Posterior cingulate gyrus (tissue), 11 donors: ENCODE measurements at regions not wholly inside any gene's neighbourhood (a gene's known extent, or its start where the extent isn't known, plus 50 kb on each side); places are given as distances from the start of the nearest gene placed in this dataset.
"Not testable (repeated sequence)": the region's sequence is repeated elsewhere in the genome, so short reads cannot be mapped to it uniquely, and the experiment has no call there.

Experiments used
- DNase-seq, 10 donors: peaks; one replicate each; pipeline versions ENCODE4 v3.0.0 to v3.0.0-alpha.2; 2020 to 2021; ENCODE audit warnings: mixed read lengths in 3 of 10
- intact Hi-C: fragments of 100-400 bp; cut with DNase I; formaldehyde crosslinking; loops from one replicate; pipeline ENCODE4 v1.15.1; 2023

DNA sequence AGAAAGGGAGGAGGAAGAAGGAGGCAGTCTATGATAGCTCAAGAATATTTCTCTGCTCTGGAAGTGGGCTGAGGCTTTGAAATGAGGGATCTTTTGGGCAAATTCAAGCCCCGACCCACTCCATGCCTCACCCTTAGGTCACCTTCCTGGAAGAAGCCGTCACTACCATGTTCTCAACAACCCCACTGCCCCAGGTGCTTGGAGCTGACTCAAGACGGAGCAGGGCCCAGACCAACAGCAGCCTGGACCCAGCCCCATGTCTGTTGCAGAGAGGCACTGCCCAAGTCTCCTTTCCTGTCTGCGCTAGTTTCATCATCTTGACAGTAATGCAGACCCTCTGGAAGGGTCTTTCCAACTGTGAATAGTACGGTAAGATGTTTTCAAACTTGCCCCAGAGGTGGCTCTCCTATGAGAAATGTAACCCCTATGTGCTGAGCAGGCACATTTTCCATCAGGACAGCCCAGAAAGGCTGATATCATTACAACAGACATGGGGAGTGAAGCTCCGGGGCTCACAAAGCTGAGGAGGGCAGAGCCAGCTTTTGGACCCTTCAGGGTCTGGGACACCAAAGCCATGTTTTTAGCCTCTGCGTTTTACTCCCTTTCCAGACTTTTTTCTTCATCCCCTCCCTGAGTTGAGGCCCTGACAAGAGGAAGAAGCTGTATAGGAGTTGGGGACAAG, 128.2 kb upstream of the LARP1 start:
- intact Hi-C loops, result no loop called here
- DNase-seq, result no peak

DNA sequence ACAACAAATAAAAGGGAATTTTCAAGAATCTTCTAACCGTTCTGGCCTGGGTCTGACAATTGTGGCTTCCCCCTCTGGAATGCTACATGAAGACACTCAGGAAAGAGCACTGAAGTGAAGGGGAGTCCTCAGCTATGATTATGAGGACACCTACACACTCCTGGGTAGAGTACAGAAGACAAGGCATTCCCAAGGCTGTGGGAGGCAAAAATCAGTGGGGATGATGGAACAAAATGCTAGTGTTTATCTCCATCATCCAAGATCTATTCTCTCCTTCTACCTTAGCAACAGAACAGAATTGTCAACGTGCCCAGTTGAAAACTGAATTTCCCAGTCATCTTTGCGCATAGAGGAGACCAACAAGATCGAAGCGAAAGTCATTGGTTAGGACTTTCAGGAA, 130.1 kb upstream of the LARP1 start:
- intact Hi-C loops, result no loop called here
- no peak for DNase-seq

DNA sequence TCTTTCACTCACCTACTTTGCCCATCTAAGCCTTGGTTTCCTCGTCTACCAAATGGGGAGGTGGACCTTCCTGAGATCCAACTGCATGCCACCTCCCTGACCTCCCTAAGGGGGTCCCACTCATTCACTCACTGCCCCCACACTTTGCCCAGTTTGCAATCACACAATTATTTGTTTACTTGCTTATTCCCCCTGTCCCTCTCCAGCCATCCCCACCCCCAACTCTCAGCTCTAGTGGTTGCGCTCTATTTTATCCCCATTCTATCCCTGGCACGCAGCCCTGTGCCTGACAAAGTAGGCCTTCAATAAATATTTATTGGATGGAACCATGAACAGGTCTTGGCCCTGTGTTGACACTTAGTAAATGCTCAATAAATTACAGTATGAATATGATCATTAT, 130.8 kb upstream of the LARP1 start:
- intact Hi-C loops, result no loop called here
- DNase-seq, result no peak

DNA sequence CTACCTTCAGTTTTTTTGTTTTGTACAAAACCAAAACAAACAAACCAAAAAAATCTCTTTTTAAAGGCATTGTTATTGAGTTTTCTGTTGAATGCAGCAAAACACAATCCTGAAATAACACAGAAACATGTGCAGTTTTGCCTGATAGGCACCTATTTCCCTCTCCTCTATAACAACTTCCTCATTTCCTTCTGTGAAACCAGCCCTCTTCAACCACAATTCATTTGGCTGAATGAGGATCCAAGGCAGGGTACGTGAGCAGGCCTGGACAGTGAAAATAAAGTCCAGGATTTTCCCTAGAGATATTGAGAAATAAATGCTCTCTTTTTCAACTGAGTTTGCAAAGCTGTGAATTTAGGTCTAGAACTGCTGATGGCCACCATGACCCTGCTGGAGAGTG, 134.8 kb upstream of the LARP1 start:
- intact Hi-C loops, result no loop called here
- no peak for DNase-seq

DNA sequence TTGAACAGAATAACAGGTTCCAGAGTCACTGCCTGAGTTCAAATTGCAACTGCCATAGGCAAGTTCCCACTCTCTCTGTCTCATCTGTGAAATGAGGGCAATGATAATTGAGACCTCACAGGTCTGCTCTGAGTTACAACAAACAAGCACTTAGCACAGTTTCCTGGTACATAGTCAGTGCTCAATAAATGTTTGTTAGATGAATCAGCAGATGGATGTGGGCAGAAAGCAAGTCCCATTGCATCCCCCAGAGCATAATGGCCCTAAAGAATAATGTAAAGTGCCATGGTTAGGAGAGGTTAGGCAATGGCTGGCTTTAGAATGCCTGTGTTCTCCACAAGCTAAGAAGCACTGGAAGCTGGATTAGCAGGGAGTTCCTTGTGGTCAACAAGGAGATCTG, 136.5 kb upstream of the LARP1 start:
- DNase-seq, result no peak
- intact Hi-C loops, result no loop called here

GRCh38 chr5:154614595-154614994, 136.6 kb upstream of the HAND1 start:
- intact Hi-C loops, result loop anchor here (5.0 kb wide), 1 partner anchor 92 kb away; no protein-coding TSS in a partner anchor
- DNase-seq, result no peak

GRCh38 chr5:154614125-154614524, 136.1 kb upstream of the HAND1 start:
- intact Hi-C loops, result loop anchor here (5.0 kb wide), 1 partner anchor 92 kb away; no protein-coding TSS in a partner anchor
- DNase-seq, result no peak

- intact Hi-C loops, result loop anchor here (5.0 kb wide), 1 partner anchor 90 kb away; no protein-coding TSS in a partner anchor
- no peak for DNase-seq
Observed at GRCh38 chr5:154612666-154613065, 134.6 kb upstream of the HAND1 start.

- no peak for DNase-seq
- intact Hi-C loops, result loop anchor here (5.0 kb wide), 1 partner anchor 89 kb away; no protein-coding TSS in a partner anchor
Observed at GRCh38 chr5:154611341-154611767, 133.3 kb upstream of the HAND1 start.

GRCh38 chr5:154610321-154611154, 132.5 kb upstream of the HAND1 start:
- peak; percentile 53 to 96 (median 75) for DNase-seq
- intact Hi-C loops, result loop anchor here (1.0 to 5.0 kb wide), 2 partner anchors 88 to 143 kb away; no protein-coding TSS in a partner anchor

DNA sequence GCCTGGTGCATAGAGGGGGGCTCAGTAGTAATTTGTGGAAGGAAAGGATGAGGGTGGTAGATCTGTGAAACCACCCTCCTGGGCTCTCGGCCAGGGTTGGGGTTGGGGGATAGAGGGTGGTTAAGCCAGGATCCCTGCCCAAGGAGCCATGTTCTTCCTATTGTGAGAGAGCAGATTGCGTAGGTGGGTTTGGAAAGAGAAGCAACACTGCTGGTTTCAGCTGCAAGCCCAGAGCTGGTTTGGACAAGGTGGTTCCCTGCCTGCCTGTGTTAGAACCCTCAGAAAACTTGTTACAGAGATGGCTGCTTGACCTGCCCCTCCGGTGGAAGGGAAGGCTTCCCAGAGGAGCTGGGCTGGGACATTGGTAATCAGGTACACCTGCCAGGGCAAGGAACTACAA, 131.2 kb upstream of the HAND1 start:
- no peak for DNase-seq
- intact Hi-C loops, result loop anchor here (10.0 kb wide), 1 partner anchor 534 kb away; no protein-coding TSS in a partner anchor

- DNase-seq, result no peak
- intact Hi-C loops, result loop anchor here (10.0 kb wide), 1 partner anchor 534 kb away; no protein-coding TSS in a partner anchor
Observed at GRCh38 chr5:154608531-154609011, 130.5 kb upstream of the HAND1 start.

DNA sequence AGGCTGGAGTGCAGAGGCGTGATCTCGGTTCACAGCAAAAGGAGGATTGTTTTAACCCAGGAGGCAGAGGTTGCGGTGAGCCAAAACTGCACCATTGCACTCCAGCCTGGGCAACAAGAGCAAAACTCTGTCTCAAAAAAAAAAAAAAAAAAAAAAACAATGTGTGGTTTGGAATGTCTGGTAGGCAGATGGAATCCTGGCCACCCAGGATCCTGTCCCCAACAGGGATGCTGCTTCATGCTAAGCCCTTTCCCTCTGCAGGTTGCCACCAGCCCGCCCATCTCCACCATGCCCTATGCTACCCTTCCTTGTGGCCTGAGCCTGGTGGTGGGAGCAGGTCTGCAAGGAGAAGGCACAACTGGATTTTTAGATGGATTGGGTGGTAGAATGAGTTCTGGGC, 129.7 kb upstream of the HAND1 start:
- DNase-seq, result no peak
- intact Hi-C loops, result loop anchor here (10.0 kb wide), 1 partner anchor 533 kb away; no protein-coding TSS in a partner anchor

GRCh38 chr5:154606246-154606645, 128.2 kb upstream of the HAND1 start:
- intact Hi-C loops, result loop anchor here (10.0 kb wide), 1 partner anchor 531 kb away; no protein-coding TSS in a partner anchor
- DNase-seq, result no peak

DNA sequence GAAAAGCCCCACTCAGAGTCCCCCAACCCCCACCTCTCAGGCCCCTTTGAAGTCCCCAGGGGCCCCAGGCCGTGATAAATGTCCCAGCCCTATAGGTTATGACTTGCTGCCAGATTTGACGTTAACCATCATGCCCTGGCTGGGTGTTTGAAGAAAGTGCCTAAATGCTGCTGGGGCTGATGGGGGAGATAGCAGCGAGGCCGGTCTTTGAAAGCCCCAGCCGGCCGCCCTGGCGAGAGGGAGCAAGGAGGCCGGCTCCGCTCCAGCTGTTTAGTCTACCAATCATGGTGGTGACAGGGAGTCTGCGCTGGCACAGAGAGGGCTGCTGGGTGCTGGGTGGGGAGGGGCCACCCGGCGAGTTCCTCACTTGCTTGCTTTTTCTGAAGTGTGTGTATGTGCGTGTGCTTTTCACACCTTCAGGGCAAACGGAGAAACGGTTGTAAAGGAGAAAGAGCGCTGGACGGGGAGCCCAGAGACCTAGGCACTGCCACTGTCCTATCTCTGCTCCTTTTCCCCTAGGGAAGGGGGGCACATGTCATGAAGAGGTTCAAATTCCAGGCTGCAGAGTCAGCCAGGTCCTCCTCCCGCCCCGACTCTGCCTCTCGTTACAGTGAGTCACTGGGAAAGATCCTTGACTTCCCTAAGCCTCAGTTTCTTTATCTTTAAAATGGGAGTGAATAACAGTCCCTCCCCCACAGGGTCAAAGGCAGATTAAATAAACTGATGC, 126.1 kb upstream of the HAND1 start:
- intact Hi-C loops, result loop anchor here (10.0 kb wide), 1 partner anchor 529 kb away; no protein-coding TSS in a partner anchor
- no peak for DNase-seq

DNA sequence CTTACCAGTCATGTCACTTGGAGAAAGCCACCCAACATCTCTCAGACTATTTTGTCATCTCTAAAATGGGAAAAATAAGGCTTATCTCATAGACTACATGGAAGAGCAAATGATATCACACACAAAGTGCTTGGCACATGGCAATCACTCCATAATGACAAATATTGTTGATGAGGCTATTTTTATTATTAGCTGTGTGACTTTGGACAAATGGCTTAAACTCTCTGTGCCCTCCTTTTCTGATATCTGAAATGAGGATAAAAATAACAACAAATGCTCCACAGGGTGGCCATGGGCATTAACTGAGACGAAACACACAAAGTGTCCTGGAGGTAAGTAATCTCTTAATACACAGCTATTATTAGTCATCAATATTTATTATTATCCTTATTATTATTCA, 125.5 kb upstream of the HAND1 start:
- no peak for DNase-seq
- intact Hi-C loops, result loop anchor here (10.0 kb wide), 1 partner anchor 529 kb away; no protein-coding TSS in a partner anchor

DNA sequence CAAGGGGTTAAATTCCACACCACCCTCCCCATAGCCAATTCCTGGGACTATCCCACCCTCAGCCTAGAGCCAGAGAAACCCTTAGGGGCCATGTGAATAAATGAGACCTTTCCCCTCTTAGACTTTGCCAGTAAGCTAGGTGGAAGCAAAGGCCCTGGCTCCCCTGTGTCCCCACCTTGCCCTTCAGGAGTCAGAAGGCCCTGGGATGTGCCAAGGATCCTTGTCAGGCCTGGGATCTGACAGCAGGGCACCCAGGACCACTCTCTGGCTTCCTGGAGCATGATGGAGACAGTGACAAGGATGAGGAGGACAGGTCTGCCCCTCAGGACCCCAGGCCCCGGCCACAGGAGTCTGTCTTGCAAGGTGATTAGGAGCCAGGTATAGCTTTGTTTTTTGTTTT, 125.0 kb upstream of the HAND1 start:
- DNase-seq, result no peak
- intact Hi-C loops, result loop anchor here (10.0 kb wide), 1 partner anchor 528 kb away; no protein-coding TSS in a partner anchor

- DNase-seq, result no peak
- intact Hi-C loops, result loop anchor here (10.0 kb wide), 1 partner anchor 526 kb away; no protein-coding TSS in a partner anchor
Observed at GRCh38 chr5:154601014-154601413, 123.0 kb upstream of the HAND1 start.

DNA sequence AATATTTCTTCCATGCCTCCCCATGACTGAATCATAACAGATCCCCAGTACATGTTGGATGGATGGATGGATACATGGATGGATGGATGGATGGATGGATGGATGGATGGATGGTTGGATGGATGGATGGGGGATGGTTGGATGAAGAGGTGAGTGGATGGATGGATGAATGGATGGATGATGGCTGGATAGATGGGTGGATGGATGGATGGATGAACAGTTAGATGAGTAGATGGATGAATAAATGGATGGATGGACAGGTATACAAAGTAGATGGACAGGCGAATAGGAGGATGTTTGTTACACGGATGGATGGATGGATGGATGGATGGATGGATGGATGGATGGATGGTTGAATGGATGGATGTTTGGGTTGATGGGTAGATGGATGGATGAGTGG, 120.0 kb upstream of the HAND1 start:
- DNase-seq, result no peak
- intact Hi-C loops, result no loop called here

DNA sequence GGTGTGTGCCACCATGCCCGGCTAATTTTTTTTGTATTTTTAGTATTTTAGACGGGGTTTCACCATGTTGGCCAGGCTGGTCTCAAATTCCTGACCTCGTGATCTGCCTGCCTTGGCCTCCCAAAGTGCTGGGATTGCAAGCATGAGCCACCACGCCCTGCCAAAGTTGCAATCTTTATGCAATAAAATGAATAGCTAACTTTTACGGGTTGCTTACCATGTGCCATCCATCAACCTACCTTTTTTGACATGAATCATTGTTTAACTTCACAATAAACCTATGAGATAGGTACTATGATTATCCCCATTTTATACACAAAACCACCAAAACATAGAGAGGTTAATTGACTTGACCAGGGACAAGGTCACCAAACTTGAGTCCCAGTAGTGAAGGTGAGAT, 118.8 kb upstream of the HAND1 start:
- DNase-seq, intact Hi-C loops: not testable (repeated sequence)
